ENCODE measurements at regions not wholly inside any gene's neighbourhood (a gene's known extent, or its start where the extent isn't known, plus 50 kb on each side); places are given as distances from the start of the nearest gene placed in this dataset.

DNA sequence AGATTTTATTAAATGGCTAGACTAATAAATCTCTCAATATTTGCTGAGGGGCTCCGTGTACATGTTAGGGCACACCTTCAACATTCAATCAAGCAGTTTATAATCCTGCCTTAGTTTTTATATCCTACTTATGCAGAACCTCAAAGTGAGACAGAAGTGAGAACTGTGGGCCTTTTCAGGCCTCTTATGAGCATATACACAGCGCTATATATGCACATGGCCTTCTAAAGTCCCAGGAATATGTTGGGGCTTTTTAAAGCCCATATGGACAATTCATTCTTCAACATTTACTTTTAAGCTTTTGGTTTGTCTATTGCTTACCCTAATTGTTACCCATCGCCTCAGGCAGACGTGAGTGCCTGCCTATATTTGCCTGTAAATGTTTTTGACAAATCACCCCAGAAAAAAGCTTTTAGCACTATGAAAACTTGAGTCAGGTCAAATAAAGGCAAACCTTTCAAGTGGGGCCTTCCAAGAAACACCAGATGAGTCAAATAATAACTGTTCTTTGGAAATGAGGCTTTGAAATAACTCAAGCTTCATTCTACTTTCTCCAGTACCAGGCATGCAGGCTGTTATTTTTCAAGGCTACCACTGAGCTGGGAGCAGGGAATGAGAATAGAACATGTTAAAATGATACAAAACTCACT is 58.2 kb downstream of the ESM1 start:
- TF ChIP-seq, protein P1, sequence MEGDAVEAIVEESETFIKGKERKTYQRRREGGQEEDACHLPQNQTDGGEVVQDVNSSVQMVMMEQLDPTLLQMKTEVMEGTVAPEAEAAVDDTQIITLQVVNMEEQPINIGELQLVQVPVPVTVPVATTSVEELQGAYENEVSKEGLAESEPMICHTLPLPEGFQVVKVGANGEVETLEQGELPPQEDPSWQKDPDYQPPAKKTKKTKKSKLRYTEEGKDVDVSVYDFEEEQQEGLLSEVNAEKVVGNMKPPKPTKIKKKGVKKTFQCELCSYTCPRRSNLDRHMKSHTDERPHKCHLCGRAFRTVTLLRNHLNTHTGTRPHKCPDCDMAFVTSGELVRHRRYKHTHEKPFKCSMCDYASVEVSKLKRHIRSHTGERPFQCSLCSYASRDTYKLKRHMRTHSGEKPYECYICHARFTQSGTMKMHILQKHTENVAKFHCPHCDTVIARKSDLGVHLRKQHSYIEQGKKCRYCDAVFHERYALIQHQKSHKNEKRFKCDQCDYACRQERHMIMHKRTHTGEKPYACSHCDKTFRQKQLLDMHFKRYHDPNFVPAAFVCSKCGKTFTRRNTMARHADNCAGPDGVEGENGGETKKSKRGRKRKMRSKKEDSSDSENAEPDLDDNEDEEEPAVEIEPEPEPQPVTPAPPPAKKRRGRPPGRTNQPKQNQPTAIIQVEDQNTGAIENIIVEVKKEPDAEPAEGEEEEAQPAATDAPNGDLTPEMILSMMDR (conservative IDR thresholded peaks at IDR 0.05), result no peak
- TF ChIP-seq ZFX (IDR thresholded peaks at IDR 0.05), result no peak
